ENCODE measurements at regions not wholly inside any gene's neighbourhood (a gene's known extent, or its start where the extent isn't known, plus 50 kb on each side); places are given as distances from the start of the nearest gene placed in this dataset.

- TF ChIP-seq CTCF (IDR thresholded peaks at IDR 0.05; ENCODE audit: low read depth, low read length, poor library complexity, severe bottlenecking) (no peak), EZH2phosphoT487 (IDR thresholded peaks at IDR 0.05; ENCODE audit: borderline replicate concordance, low read length) (no peak)
These were observed 62.9 kb upstream of the LRP8 start for GRCh38 chr1:53390736-53391135.

All from DOHH2 (cell line).